ENCODE measurements at regions not wholly inside any gene's neighbourhood (a gene's known extent, or its start where the extent isn't known, plus 50 kb on each side); places are given as distances from the start of the nearest gene placed in this dataset.
"Not testable (repeated sequence)": the region's sequence is repeated elsewhere in the genome, so short reads cannot be mapped to it uniquely, and the experiment has no call there.

DNA sequence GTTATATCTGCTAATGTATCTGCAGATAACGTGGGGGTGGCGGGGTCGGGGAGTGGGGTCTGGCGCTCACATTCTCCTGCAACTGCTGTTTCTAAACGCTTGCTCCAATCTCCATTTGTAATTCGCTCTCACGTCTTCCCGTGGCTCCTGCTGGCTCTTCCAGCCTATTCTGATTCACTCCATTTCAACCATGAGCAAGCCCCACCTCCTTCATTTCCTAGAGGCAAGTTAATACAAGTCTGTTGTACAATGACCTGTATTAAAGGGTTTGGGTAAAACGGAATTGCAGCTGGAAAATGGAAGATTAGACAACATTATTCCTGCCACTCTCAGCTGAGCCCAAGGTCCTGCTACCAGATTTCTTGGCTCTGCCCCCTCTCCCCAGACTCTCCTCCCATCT, 132.3 kb downstream of the CSNK2A3 start:
- no peak for DNase-seq

DNA sequence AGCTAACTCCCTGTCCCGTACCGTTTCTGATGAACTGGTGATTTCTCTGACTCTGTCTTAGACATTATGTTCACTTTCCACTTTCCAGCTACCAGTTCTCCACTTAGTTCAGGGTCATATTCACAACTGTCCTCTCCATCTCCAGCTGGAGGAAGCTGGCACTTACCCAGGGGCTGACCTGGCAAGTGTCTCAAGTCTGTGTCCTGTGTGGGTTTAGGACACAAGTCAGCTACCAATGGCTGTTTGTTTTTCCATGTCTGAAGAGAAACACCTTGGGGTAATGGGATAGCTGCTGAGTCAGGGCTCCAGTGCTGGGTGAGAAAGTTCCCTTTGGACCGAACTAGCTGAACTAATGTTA, 134.4 kb downstream of the CSNK2A3 start:
- no peak for DNase-seq

DNA sequence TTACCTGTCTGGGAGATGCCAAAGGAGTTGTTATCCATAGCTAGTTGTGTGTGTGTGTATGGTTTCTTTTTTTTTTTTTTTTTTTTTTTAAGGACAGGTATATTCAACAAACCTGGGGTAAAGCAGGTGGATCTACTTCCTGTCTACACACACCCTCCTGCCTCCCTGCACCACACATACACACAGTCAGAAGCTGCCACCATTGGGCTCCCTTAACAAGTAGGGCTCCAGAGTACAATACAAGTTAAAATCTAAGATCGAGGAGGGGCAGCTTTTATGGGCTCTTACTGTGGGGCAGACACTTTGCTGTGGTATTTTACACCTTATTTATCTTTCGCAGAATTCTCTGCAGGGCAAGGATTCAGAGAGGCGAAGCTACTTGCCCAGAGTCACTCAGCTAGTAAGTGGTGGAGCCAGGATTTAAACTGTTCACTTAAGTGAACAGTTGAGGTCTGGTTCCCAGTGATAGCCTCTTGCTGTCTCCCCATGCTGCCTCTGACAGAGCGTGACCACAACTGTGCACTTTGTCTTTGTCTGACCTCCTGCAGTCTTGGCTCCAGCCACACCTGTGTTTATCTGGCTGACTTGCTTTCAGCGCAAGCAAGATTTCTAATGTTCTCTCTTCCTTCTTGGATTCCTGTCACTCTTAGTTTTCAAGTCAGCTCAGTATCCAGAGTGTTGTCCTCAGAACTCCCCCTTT, 135.0 kb downstream of the CSNK2A3 start:
- DNase-seq = no peak

DNA sequence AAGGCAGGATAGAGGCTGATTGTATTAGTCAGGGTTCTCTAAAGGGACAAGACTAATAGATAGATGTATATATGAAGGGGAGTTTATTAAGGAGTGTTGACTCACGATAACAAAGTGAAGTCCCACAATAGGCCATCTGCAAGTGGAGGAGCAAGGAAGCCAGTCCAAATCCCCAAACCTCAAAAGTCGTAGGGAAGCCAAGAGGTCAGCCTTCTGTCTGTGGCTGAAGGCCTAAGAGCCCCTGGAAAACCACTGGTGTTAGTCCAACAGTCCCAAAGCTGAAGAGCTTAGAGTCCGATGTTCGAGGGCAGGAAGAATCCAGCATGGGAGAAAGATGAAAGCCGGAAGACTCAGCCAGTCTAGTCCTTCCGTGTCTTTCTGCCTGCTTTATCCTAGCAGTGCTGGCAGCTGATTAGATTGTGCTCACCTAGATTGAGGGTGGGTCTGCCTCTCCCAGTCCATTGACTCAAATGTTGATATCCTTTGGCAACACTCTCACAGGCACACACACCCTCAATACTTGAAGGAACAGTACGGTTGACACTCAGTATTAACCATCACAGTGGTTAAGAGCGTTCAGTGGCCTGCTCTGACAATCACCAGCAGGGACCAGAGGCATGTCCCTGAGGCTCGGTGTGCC, 135.6 kb downstream of the CSNK2A3 start:
- DNase-seq = no peak

DNA sequence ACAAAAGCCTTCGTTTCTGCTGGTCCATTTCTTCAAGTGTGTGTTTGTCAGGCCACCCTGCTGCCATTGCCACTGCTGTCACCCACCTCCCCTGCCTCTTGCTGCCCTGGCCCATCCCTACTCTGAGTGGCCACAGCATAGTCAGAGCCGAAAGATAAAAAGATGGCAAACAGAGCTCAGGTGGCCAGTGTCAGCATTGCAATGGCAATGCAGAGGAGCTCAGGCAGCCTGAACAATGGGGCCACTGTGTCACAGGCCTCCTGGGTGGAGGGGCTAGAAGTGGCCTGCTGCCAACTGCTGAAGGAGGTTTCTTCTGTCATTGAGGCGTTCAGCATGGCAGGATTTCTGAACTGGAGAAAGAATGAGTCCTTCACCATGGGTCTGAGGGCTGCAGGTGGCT, 137.1 kb downstream of the CSNK2A3 start:
- DNase-seq = no peak

DNA sequence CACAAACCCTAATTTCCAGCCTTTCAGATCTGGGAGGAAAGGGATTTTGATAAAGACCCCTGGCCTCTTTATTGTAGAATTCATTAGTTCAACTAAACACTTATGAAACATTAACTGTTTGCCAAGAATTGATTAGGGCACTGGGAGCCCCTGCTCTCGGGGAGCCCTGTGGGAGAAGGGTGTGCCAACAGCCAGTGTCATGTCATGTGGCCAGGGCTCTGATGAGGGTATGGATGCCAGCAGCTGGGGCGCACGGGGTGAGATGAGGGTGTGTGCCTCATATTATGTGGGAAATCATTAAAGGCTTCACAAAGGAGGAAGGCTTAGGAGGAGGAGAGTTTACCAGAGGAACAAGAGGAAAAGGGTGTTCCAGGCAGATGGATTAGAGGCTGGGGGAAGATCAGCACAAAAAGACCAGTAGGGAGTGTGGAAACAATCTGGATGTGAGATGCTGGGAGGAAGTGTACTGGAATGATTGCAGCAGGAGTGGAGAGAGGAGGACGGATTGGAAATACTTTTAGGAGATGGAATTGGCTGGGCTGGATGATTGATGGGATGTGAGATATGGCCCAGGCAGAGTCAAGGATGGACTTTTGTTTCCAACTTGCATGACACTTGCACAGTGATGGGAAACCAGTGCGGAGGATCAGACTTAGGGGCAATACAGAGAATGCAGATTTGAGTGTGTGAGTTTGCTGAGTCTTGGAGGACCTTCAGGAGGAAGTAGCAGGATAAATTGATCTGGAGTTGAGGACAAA, 137.8 kb downstream of the CSNK2A3 start:
- DNase-seq = no peak

DNA sequence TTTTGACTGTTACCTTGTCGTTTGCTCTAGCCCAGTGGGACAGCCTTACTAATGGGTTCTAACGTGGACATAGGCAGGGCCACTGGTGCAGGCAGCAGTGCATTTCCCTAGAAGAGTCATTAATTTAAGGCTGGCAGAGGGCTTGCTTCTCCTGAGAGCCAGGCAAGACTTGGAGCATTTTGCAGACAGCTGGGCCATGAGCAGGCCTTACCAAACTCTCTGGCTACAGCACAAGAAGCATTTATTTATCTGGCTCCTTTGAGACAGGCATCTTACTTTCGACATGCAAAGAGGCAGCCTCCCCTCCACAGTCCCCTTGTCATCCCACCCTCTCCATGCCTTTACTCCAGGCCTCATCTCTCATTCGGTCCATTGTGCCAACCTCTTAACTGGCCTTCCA, 139.9 kb downstream of the CSNK2A3 start:
- no peak for DNase-seq

DNA sequence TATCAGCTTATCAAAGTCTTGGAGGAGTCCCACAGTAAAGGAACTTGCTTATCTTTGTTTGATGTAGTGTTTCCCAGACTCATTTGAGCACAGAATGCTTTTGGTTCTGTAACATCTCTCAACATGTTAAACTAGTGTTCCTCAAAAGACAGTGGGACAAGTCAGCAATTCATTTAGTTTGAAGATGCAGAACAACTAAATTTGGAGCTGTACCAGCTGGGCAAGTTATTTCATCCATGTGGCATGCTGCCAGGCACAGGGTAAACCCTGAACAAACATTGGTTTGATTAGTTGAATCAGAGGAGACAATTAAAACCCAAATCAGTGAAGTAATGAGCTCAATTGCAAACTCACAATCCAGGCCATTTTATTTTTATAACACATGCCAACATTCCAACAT, 141.2 kb downstream of the CSNK2A3 start:
- DNase-seq = no peak

DNA sequence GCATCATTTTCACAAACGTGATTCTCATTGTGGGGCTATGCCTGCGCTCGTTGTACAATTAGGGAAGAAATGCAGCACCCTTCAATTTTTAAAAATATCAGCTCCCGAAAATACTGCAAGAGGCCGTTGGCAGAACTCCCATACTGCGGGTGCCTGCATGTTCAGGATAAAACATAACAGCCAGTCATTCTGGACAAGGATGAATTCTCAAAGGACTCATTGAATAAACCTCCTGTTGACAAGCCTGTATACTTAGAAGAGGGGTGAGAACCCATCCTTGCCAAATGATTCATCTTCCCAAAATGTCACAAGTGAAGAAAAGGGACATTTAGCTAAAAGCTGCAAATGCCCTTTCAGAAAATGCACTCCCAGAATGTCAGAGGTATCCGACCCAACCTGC, 141.9 kb downstream of the CSNK2A3 start:
- DNase-seq = no peak

DNA sequence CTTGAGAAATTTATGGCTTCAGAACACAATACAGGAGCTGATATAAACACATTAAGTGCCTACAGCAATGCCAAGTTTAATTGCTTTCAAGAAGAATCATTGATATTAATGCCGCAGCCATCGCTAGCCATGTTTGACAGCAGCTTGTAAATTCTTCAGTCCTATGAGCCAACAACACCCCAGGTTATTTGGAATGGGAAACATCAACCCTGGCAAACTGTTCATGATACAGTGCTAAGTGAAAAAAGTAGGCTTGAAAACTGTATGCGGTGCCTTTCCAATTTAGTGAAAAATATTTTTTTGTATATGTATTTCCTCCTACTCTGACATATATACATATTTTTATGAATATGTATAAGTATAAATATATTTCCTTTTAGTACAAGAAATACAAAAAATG, 142.6 kb downstream of the CSNK2A3 start:
- no peak for DNase-seq

DNA sequence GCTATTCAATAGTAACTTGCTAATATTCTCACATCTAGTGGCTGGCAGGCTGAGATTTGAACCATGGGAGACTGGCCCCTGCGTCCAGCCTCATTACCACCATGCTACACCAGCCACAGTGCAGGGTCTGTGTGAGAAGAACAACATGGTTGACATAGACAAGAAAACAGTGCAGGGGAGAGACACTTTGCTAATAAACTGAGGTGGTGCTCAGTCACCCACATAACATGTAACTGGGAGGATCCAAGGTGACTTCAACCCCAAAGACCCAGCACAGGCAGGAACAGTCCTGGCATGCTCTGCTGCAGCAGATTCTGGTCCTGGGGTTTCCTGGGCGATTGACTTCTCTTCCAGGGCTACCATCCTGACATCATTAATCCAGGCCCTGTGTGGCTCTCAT, 143.1 kb downstream of the CSNK2A3 start:
- no peak for DNase-seq

DNA sequence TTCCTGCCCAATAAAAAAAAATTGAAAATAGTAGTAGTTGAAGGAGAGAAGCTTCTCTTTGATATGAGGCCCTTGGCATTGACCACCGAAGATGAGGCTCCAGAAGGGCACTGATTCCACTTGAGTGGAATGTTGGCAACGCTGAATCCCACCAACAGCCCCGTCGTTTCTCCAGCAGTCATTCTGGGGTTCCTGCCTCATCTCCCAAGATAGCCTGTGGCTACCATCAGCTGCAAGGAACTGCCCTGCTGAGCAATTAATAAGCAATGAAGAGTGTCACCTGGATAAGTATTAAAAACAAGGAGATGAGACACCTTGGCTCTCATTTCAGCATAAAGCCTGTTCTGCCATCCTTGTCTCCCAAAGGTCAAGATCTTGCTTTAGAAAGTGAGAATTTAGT, 144.1 kb downstream of the CSNK2A3 start:
- DNase-seq = no peak

DNA sequence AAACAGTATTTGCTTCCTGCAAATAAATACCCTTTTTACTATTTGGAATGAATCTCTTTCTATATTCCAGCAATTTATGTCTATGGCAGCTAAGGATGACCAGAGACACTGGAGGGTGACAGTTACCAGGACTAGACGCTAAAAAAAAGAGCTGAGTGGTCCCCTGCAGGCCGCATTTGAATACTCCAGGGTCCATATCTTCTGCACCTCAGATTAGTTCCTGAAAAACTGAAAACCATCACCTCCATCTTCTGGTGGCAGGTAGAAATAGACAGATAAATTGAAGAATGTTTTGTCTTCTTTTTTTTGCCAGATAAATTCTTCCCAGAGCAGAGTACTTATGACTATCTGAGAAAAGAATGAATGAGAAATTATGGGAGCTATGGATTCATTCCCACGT, 145.6 kb downstream of the CSNK2A3 start:
- DNase-seq = no peak

DNA sequence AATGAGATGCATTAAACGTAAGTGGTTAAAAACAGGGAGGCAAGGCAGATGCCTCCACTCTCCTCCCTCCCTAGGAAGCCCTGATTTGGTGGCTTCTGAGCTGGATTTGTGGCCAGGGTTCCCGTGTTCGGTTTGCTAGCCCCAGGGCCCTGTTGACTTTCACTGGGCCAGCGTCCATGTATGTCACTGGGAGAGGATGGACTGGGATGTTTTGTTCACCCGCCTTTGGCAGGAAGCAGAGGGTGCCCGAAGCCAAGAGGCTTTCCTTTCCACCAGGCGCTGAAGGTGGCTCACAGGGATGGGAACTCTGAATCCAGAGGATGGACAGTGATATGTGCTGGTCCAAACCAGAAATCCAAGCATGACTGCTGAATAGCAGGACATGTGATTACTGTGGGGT, 146.6 kb downstream of the CSNK2A3 start:
- DNase-seq = no peak

DNA sequence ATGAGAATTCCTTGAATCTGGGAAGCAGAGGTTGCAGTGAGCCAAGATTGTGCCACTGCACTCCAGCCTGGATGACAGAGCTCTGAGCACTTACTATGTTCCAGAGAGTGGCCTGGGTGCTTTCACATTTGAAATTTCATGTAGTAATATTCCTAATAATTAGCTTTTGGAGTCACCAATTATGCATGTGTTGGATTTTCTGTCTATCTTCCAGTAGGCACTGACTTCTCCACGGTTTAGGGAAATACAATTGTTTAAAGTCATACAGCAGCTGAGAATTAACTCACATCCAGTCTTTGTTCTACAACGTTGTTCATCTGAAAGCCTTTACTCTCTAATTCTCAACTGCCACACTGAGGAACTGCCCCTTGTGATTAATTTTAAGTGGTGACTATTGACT, 150.2 kb downstream of the CSNK2A3 start:
- DNase-seq = no peak

DNA sequence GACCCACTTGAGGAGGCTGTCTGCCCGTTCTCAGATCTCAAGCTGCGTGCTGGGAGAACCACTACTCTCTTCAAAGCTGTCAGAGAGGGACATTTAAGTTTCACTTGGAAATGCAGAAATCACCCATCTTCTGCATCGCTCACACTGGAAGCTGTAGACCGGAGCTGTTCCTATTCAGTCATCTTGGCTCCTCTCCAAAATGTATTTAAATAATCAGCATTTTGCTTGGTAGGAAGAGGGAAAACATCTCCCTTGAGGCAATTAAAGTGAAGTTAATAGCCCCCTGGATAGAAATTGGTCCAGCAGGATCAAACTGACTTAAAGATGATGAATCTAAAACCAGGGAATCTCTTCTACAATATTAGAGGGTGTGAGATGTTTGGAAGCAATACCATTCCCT, 151.7 kb downstream of the CSNK2A3 start:
- not testable (repeated sequence) for DNase-seq

DNA sequence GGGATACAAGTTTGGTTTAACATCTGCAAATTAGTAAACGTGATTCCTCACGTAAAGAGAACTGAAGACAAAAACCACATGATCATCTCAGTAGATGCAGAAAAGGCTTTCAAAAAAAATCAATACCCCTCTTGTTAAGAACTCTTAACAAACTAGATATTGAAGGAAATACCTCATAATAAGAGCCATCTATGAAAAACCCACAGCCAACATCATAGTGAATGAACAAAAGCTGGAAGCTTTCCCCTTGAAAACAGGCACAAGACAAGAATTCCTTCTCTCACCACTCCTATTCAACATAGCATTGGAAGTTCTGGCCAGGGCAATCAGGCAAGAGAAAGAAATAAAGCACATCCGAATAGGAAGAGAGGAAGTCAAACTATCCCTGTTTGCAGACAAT, 160.5 kb downstream of the CSNK2A3 start:
- no peak for DNase-seq

DNA sequence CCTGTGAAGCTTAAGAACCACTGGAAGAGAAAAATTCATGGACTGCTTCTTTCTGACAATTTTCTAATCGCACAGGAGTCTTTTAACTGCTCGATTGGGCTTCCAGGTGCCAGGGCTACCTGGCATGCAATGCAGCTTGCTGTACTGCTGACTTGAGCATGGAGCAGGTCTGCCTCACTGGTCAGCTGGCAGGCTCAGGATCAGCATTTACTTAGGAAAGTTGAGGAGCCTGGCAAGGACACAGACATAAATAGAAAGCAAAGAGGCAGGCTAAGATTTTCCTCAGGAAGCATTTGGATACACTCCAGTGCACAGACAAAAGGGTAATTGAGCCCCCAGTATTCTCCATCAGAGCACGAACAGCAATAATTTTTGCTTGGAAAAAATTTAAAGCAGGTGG, 163.5 kb downstream of the CSNK2A3 start:
- DNase-seq = no peak

DNA sequence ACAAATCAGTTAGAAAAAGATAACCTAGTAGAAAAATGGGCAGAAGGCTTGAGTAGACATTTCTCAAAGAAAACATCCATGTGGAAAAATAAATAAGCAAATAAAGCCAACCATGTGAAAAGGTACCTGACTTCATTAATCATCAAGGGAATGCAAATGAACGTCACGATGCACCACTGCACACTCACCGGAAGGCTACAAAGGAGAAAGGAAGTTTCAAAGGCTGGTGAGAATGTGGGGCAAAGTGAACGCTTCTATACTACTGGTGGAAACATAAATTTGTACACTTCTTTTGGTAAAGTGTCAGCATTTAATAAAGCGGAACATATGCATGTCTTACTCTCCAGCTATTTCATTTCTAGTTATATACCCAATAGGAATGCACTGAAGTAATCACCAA, 166.8 kb downstream of the CSNK2A3 start:
- no peak for DNase-seq

DNA sequence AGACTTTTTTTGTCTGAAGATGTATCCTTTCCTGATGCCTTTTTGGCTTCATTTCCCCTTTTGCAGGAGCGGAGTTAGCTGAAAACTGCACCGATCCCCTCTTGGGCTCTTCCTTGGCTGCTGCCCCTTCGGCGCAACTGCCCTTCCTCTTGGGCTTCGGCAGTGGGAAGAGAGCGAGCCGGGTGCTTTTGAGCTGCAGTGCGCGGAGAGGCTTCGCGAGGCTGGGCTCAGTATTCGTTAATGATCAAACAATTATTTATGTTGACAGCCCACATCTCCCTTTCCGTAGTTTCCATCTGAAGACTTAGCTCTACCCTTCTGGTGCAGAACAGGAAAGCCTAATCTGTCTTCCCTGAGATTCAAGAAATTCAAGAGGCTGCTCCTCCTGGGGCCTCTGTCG, 170.8 kb downstream of the CSNK2A3 start:
- DNase-seq = no peak

DNA sequence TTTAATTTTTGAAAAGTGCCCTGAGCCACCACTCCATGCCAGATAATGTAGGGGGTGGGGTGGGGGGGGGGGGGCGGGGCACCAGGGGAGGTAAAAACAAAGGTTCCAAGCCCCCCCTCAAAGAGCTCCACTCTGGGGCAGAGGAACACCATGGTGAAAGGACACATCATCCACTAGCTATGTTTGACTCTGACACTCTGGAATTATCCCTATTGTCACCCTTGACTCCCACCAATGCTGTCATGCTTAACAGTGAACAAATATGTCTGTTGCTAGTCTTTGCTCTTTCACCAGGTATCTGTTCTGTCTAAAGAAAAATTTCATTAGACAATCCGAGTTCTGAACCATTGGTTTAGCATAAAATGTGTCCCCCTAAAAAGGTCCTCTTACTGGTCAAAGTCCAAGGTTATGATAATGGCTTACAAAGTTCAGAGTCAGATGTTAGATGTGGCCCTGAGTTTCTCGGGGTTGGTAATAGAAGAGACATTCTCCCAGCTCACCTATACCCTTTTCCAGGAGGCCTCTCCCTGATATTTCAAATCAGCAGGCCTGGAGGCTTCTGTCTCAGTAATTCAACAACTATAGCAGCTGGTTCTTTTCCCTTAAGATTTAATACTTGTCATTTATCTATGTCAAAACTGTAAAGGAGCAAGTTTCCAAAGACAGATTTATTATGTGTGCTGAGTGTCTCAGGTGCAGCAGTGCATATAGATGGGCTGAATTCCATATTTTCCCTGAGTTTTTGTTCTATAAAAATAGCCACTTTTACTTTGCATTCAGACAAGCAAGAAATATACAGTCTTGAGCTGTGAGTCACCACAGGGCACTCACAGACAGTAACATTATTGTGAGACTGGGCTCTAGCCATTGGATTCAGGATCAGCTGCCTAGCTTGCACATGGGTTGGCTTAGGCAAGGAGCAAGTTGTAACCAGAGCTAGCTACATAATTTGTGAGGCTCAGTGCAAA, 174.1 kb downstream of the CSNK2A3 start:
- no peak for DNase-seq

DNA sequence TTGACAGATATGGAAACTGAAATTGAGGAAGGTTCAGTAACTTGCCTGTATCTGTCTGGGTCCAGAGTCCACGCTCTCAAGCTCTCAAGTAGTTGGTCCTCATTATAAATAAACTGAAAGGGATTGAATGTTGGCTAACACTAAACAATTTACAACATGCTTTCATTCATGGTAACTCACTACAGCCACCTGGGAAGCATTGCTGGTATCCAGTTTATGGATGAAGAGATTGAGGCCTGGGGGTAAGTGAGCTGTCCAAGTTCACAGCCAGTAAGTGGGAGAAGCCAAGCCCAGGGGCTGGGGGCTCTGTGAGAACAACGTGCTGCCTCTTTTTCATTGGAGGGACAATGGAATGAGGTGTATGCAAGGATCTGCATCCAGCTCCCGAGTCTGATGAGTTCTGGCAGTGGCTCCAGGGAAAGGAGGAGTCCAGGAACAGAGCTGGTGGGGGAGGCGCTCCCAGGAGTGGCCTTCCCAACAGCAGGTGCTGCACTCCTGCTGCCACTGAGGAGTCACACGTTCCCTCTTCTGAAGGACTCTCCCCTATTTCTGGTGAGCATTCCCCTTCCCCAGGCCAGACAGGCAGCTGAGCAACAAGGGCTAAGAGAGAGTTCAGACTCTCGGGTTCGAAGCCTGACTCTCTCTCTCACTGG, 175.8 kb downstream of the CSNK2A3 start:
- no peak for DNase-seq

Data from stimulated activated CD4-positive, alpha-beta T cell treated with anti-CD3 and anti-CD28 coated beads, Interleukin-4, amount 100 ng/mL, for 4 hours (primary cell).